Urinary bladder (tissue), 3 donors: ENCODE measurements at regions not wholly inside any gene's neighbourhood (a gene's known extent, or its start where the extent isn't known, plus 50 kb on each side); places are given as distances from the start of the nearest gene placed in this dataset.

Experiments
- DNase-seq: peaks from one replicate; pipeline ENCODE4 v3.0.0-alpha.2; 2015; ENCODE audit errors: extremely low spot score
- H3K27ac ChIP-seq: one replicate; pipeline ENCODE4 v1.5.1; 2013; ENCODE audit warnings: low read depth, mild to moderate bottlenecking, moderate library complexity
- H3K36me3 ChIP-seq: one replicate; pipeline ENCODE4 v1.6.1; 2013; ENCODE audit warnings: mild to moderate bottlenecking, moderate library complexity; ENCODE audit not compliant: insufficient read depth
- H3K4me1 ChIP-seq: one replicate; pipeline ENCODE4 v1.6.1; 2013; ENCODE audit warnings: mild to moderate bottlenecking, moderate library complexity; ENCODE audit not compliant: insufficient read depth
- H3K4me3 ChIP-seq: one replicate; pipeline ENCODE4 v1.5.1; 2013; ENCODE audit warnings: low read depth, low read length
- WGBS: extraction: QIAGEN DNeasy Blood & Tissue Kit; methylation state at CpG from one replicate; pipeline ENCODE4 v1.1.7; 2013; 5-methylcytosine and 5-hydroxymethylcytosine counted together
- donor health status: healthy with polysubstance abuse.
- donor health status: healthy.

GRCh38 chr11:80417681-80418080 is 976.9 kb upstream of the TENM4 start:
- WGBS = 95% methylated on average over 2 of the region's 2 CpGs

GRCh38 chr11:80415580-80415979 is 974.8 kb upstream of the TENM4 start:
- WGBS = 92% methylated on average over 2 of the region's 2 CpGs

More at GRCh38 chr11:80417681-80418080, 976.9 kb upstream of the TENM4 start:
- no peak overlapping the region for H3K27ac ChIP-seq
- H3K36me3 ChIP-seq = no peaks in the 10 kb centered on the region
- DNase-seq = no peak
- H3K4me3 ChIP-seq = no peak overlapping the region
- H3K4me1 ChIP-seq = no peaks in the 10 kb centered on the region

GRCh38 chr11:80414181-80415165 is 973.6 kb upstream of the TENM4 start:
- H3K4me3 ChIP-seq = no peak overlapping the region
- DNase-seq = no peak
- H3K4me1 ChIP-seq = no peaks in the 10 kb centered on the region
- WGBS = 79% methylated on average over 7 of the region's 7 CpGs
- no peak overlapping the region for H3K27ac ChIP-seq
- no peaks in the 10 kb centered on the region for H3K36me3 ChIP-seq

More at GRCh38 chr11:80415580-80415979, 974.8 kb upstream of the TENM4 start:
- DNase-seq = no peak
- H3K4me1 ChIP-seq = no peaks in the 10 kb centered on the region
- no peak overlapping the region for H3K27ac ChIP-seq
- no peaks in the 10 kb centered on the region for H3K36me3 ChIP-seq
- H3K4me3 ChIP-seq = no peak overlapping the region

GRCh38 chr11:80412604-80413003 is 971.8 kb upstream of the TENM4 start:
- no peak for DNase-seq
- Histone ChIP-seq H3K36me3 (no peaks in the 10 kb centered on the region), H3K4me3 (no peak overlapping the region), H3K4me1 (no peaks in the 10 kb centered on the region), H3K27ac (no peak overlapping the region)
- WGBS = 64% methylated on average over 5 of the region's 5 CpGs

- Histone ChIP-seq H3K27ac (no peak overlapping the region), H3K4me3 (no peak overlapping the region), H3K4me1 (no peaks in the 10 kb centered on the region), H3K36me3 (no peaks in the 10 kb centered on the region)
- DNase-seq = no peak
- WGBS = 62% methylated on average over 3 of the region's 3 CpGs
Measured at GRCh38 chr11:80393210-80393609, 952.4 kb upstream of the TENM4 start.

GRCh38 chr11:80390505-80390904 is 949.7 kb upstream of the TENM4 start:
- no peaks in the 10 kb centered on the region for H3K36me3 ChIP-seq
- no peak for DNase-seq
- no peak overlapping the region for H3K4me3 ChIP-seq
- 51% methylated on average over 2 of the region's 2 CpGs for WGBS
- H3K4me1 ChIP-seq = no peaks in the 10 kb centered on the region
- no peak overlapping the region for H3K27ac ChIP-seq

GRCh38 chr11:80388536-80388935 is 947.7 kb upstream of the TENM4 start:
- DNase-seq = no peak
- Histone ChIP-seq H3K4me3 (no peak overlapping the region), H3K4me1 (no peaks in the 10 kb centered on the region), H3K36me3 (no peaks in the 10 kb centered on the region), H3K27ac (no peak overlapping the region)
- 54% methylated on average over 4 of the region's 4 CpGs for WGBS

- Histone ChIP-seq H3K36me3 (no peaks in the 10 kb centered on the region), H3K4me3 (no peak overlapping the region), H3K27ac (no peak overlapping the region), H3K4me1 (no peaks in the 10 kb centered on the region)
- no peak for DNase-seq
- 84% methylated on average over 1 of the region's 1 CpG for WGBS
Measured at GRCh38 chr11:80388130-80388529, 947.3 kb upstream of the TENM4 start.

GRCh38 chr11:80383655-80384054 is 942.8 kb upstream of the TENM4 start:
- no peak overlapping the region for H3K4me3 ChIP-seq
- 57% methylated on average over 3 of the region's 3 CpGs for WGBS
- no peaks in the 10 kb centered on the region for H3K36me3 ChIP-seq
- no peaks in the 10 kb centered on the region for H3K4me1 ChIP-seq
- DNase-seq = no peak
- H3K27ac ChIP-seq = no peak overlapping the region

GRCh38 chr11:80379620-80380278 is 938.9 kb upstream of the TENM4 start:
- WGBS = 86% methylated on average over 1 of the region's 1 CpG
- H3K4me3 ChIP-seq = no peak overlapping the region
- no peak for DNase-seq

GRCh38 chr11:80371931-80372330 is 931.1 kb upstream of the TENM4 start:
- no peak for DNase-seq
- WGBS = 81% methylated on average over 6 of the region's 6 CpGs
- Histone ChIP-seq H3K4me3 (no peak overlapping the region), H3K36me3 (no peaks in the 10 kb centered on the region), H3K4me1 (no peaks in the 10 kb centered on the region), H3K27ac (no peak overlapping the region)

More at GRCh38 chr11:80379620-80380278, 938.9 kb upstream of the TENM4 start:
- Histone ChIP-seq H3K4me1 (no peaks in the 10 kb centered on the region), H3K27ac (no peak overlapping the region), H3K36me3 (no peaks in the 10 kb centered on the region)

- no peak overlapping the region for H3K4me3 ChIP-seq
- H3K4me1 ChIP-seq = no peaks in the 10 kb centered on the region
- no peak overlapping the region for H3K27ac ChIP-seq
- no peaks in the 10 kb centered on the region for H3K36me3 ChIP-seq
- WGBS = 73% methylated on average over 1 of the region's 1 CpG
- DNase-seq = no peak
Measured at GRCh38 chr11:80365980-80366379, 925.1 kb upstream of the TENM4 start.

GRCh38 chr11:80365076-80365725 is 924.4 kb upstream of the TENM4 start:
- H3K4me1 ChIP-seq = no peaks in the 10 kb centered on the region
- H3K27ac ChIP-seq = no peak overlapping the region
- no peak overlapping the region for H3K4me3 ChIP-seq
- 83% methylated on average over 2 of the region's 2 CpGs for WGBS
- no peak for DNase-seq
- no peaks in the 10 kb centered on the region for H3K36me3 ChIP-seq
